Nephron (organoid): ENCODE measurements at regions not wholly inside any gene's neighbourhood (a gene's known extent, or its start where the extent isn't known, plus 50 kb on each side); places are given as distances from the start of the nearest gene placed in this dataset.

Source experiments
- H3K27ac Mint-ChIP-seq, 3 experiments: 2 replicates each; pipeline ENCODE4 v1.8.0; 2020; ENCODE audit warnings: mixed read lengths in 3 of 3, mild to moderate bottlenecking in 2 of 3, moderate library complexity in 1 of 3
- H3K27me3 Mint-ChIP-seq: 2 replicates; pipeline ENCODE4 v1.8.0; 2021; ENCODE audit warnings: low read depth, mild to moderate bottlenecking, moderate library complexity, mixed read lengths
- H3K36me3 Mint-ChIP-seq: 2 replicates; pipeline ENCODE4 v1.8.0; 2020; ENCODE audit warnings: low read depth, mixed read lengths
- H3K4me1 Mint-ChIP-seq: 2 replicates; pipeline ENCODE4 v1.8.0; 2020; ENCODE audit warnings: mixed read lengths
- H3K4me3 Mint-ChIP-seq, 3 experiments: 2 replicates each; pipeline ENCODE4 v1.8.0; 2020; ENCODE audit warnings: mild to moderate bottlenecking in 3 of 3, mixed read lengths in 3 of 3, moderate library complexity in 2 of 3
- H3K9me3 Mint-ChIP-seq: 2 replicates; pipeline ENCODE4 v1.8.0; 2020; ENCODE audit warnings: mixed read lengths
- TF ChIP-seq, protein P1 (sequence below), 3 experiments: fragments of 200-600 bp; sonication (generic); IDR thresholded peaks; one replicate each; pipeline ENCODE4 v1.5.0; 2021; ENCODE audit warnings: antibody characterized with exemption in 3 of 3; ENCODE audit not compliant: unreplicated experiment in 3 of 3

DNA sequence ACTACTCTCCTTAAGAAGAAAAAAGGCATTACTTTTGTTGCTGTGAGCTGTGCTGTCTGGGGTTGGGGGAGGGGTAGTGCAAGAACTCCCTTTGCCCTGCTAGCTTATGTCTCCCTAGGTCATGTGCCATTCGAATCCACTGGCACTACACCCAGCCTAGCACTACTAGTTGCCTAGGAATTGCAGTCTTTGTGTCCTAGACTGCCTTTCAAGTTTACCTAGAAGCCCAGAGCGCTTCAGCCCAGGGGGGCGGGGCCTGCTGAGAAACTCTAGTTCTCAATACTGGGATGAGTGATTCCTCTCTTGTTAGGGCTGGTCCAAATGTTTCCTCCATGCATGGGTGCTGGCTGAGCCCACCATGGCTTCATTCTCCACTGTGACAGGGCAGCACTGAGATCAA is 1011.5 kb downstream of the PCDH19 start:
- Mint-ChIP-seq H3K4me3 (no peak overlapping the region), H3K9me3 (no peaks in the 10 kb centered on the region), H3K27me3 (no peaks in the 10 kb centered on the region), H3K36me3 (no peaks in the 10 kb centered on the region), H3K4me1 (no peaks in the 10 kb centered on the region), H3K27ac (no peak overlapping the region)
- TF ChIP-seq, protein P1, sequence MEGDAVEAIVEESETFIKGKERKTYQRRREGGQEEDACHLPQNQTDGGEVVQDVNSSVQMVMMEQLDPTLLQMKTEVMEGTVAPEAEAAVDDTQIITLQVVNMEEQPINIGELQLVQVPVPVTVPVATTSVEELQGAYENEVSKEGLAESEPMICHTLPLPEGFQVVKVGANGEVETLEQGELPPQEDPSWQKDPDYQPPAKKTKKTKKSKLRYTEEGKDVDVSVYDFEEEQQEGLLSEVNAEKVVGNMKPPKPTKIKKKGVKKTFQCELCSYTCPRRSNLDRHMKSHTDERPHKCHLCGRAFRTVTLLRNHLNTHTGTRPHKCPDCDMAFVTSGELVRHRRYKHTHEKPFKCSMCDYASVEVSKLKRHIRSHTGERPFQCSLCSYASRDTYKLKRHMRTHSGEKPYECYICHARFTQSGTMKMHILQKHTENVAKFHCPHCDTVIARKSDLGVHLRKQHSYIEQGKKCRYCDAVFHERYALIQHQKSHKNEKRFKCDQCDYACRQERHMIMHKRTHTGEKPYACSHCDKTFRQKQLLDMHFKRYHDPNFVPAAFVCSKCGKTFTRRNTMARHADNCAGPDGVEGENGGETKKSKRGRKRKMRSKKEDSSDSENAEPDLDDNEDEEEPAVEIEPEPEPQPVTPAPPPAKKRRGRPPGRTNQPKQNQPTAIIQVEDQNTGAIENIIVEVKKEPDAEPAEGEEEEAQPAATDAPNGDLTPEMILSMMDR (IDR thresholded peaks at IDR 0.05; ENCODE audit: unreplicated experiment in 3 of 3), result no peak

DNA sequence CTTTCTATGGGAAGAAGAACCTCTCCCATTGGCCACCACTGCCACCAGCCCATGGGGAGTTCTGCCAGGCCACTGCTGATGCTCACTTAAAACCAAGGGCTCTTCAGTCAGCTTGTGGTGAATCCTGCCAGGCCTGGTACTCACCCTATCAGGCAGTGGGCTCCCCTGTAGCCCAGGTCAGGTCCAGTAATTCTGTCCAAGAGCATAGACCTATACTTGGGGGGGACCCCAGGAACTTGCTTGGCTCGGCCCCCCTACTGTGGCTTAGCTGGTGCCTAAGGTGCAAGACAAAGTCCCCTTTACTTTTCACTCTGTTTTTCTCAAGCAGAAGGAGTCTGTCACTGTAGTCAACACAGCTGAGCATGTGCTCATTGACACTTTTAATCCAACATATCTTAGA is 1012.2 kb downstream of the PCDH19 start:
- Mint-ChIP-seq H3K4me1 (no peaks in the 10 kb centered on the region), H3K27ac (no peak overlapping the region), H3K27me3 (no peaks in the 10 kb centered on the region), H3K9me3 (no peaks in the 10 kb centered on the region), H3K4me3 (no peak overlapping the region), H3K36me3 (no peaks in the 10 kb centered on the region)
- TF ChIP-seq, protein P1 (IDR thresholded peaks at IDR 0.05; ENCODE audit: unreplicated experiment in 3 of 3), result no peak

DNA sequence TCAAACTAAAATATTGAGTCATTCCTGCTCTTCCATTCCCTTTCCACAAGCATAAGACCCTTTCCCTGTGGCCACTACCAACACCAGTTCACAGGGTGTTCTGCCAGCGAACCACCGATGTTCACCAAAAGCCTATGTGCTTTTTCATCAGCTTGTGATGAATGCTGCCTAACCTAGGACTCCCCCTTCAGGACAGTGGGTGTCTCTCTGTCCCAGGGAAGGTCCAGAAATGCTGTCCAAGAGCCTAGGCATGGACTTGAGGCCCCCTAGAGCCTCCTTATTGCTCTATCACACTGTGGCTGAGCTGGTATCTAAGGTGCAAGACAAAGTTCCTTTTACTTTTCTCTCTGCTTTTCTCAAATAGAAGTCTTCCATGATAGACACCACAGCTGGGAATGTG is 1015.6 kb downstream of the PCDH19 start:
- peaks cover 3% of the 10 kb centered on the region for H3K9me3 Mint-ChIP-seq
- H3K4me3 Mint-ChIP-seq, result no peak overlapping the region
- no peaks in the 10 kb centered on the region for H3K36me3 Mint-ChIP-seq
- no peak overlapping the region for H3K27ac Mint-ChIP-seq
- TF ChIP-seq, protein P1 (IDR thresholded peaks at IDR 0.05; ENCODE audit: unreplicated experiment in 3 of 3), result no peak
- no peaks in the 10 kb centered on the region for H3K4me1 Mint-ChIP-seq
- H3K27me3 Mint-ChIP-seq, result no peaks in the 10 kb centered on the region

DNA sequence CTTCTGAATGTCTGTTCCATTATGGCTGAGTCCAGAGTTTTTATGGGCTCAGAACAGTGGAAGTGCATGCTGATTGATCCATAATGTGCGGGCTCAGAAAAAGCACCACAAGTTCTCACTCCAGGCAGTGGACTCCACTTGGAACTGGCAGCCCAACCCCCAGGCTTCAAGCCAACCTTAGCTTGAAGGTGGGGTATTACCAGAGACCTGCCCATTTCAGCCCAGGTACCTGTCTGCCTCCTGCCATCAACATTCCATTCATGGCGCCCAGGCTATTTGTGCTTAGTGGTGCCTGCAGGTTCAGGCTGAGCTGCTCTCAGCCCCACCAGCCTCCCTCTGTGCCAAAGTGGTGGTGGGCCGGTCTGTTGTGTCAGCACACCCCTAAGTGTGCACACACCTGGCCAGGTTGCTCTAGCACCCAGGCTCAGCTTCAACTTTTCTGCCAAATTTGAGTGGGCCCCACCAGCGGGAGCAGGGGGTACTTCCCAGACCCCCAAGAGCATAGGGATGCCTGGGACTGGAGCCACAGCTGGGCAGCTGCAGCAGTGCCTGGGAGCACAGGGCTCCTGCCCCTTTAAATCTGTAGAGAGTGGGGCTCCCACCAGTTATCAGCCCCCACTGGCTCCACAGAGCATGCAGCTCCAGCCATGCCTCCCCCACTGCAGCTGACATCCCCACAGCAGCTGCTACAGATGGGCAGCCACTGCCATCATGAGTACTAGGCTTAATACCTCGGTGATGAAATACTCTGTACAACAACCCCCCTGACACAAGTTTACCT is 1025.3 kb downstream of the PCDH19 start:
- no peaks in the 10 kb centered on the region for H3K4me1 Mint-ChIP-seq
- peaks cover 13% of the 10 kb centered on the region for H3K9me3 Mint-ChIP-seq
- no peaks in the 10 kb centered on the region for H3K36me3 Mint-ChIP-seq
- H3K4me3 Mint-ChIP-seq, result no peak overlapping the region
- H3K27ac Mint-ChIP-seq, result no peak overlapping the region
- H3K27me3 Mint-ChIP-seq, result peaks cover 4% of the 10 kb centered on the region
- TF ChIP-seq, protein P1 (IDR thresholded peaks at IDR 0.05; ENCODE audit: unreplicated experiment in 3 of 3), result no peak

DNA sequence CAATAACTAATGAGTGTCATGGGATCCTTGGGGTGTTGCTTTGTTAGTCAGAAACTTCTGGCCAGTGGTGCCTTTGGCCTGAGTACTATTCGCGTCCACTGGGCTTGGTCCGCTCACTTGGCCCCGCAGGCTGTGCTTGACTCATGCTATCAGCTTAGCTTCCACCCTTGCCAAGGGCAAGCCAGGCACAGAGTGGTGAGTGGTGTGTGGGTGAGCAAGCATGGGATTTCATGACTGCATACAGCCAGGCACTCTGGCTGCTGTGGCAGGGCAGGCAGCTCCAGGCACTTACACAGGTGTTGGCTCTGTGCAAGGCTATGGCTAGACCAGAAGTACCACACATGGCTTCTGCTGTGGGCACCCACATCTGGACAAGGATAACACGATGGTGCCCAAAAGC is 1026.3 kb downstream of the PCDH19 start:
- TF ChIP-seq, protein P1 (IDR thresholded peaks at IDR 0.05; ENCODE audit: unreplicated experiment in 3 of 3), result no peak
- H3K4me3 Mint-ChIP-seq, result no peak overlapping the region
- H3K27me3 Mint-ChIP-seq, result peaks cover 4% of the 10 kb centered on the region
- peaks cover 6% of the 10 kb centered on the region for H3K9me3 Mint-ChIP-seq
- H3K27ac Mint-ChIP-seq, result no peak overlapping the region
- no peaks in the 10 kb centered on the region for H3K4me1 Mint-ChIP-seq
- H3K36me3 Mint-ChIP-seq, result no peaks in the 10 kb centered on the region

DNA sequence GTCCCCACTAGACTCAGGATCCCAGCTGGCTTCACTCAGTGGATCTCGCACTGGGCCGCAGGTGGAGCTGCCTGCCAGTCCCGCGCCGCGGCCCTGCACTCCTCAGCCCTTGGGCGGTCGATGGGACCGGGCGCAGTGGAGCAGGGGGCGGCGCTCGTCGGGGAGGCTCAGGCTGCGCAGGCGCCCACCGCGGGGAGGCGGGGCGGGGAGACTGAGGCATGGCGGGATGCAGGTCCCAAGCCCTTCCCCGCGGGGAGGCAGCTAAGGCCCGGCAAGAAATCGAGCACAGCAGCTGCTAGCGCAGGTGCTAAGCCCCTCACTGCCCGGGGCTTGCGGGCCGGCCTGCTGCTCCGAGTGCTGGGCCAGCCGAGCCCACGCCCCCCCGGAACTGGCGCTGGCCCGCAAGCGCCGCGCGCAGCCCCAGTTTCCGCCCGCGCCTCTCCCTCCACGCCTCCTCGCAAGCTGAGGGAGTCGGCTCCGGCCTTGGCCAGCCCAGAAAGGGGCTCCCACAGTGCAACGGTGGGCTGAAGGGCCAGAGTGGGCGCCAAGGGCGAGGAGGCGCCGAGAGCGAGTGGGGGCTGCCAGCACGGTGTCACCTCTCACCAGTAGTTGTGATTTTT is 1038.0 kb downstream of the PCDH19 start:
- H3K27me3 Mint-ChIP-seq, result no peaks in the 10 kb centered on the region

More for the DNA sequence above, 1038.0 kb downstream of the PCDH19 start:
- Mint-ChIP-seq H3K36me3 (no peaks in the 10 kb centered on the region), H3K4me1 (no peaks in the 10 kb centered on the region), H3K27ac (no peak overlapping the region), H3K4me3 (no peak overlapping the region), H3K9me3 (no peaks in the 10 kb centered on the region)
- TF ChIP-seq, protein P1 (IDR thresholded peaks at IDR 0.05; ENCODE audit: unreplicated experiment in 3 of 3), result no peak
